Liver (tissue), 8 donors: ENCODE measurements at regions not wholly inside any gene's neighbourhood (a gene's known extent, or its start where the extent isn't known, plus 50 kb on each side); places are given as distances from the start of the nearest gene placed in this dataset.

Source experiments
- DNase-seq: peaks from one replicate; pipeline ENCODE4 v3.0.0-alpha.2; 2017; ENCODE audit warnings: low spot score
- H3K27ac ChIP-seq, 2 donors: one replicate each; pipeline ENCODE4 v1.7.0; 2013; ENCODE audit warnings: inconsistent platforms in 2 of 2, low read length in 2 of 2, control low read depth in 1 of 2, low read depth in 1 of 2, mild to moderate bottlenecking in 1 of 2
- H3K27me3 ChIP-seq, 4 donors: one replicate each; pipeline versions ENCODE4 v1.6.1 to v1.7.0; 2013; ENCODE audit warnings: low read length in 3 of 4, inconsistent platforms in 1 of 4, mild to moderate bottlenecking in 1 of 4, moderate library complexity in 1 of 4; ENCODE audit not compliant: control insufficient read depth in 4 of 4, insufficient read depth in 4 of 4
- H3K36me3 ChIP-seq, 4 donors: one replicate each; pipeline versions ENCODE4 v1.6.1 to v1.7.0; 2013; ENCODE audit warnings: low read length in 3 of 4, mild to moderate bottlenecking in 3 of 4, low read depth in 1 of 4, moderate library complexity in 1 of 4; ENCODE audit not compliant: control insufficient read depth in 4 of 4, insufficient read depth in 3 of 4
- H3K4me1 ChIP-seq, 4 donors: one replicate each; pipeline versions ENCODE4 v1.6.1 to v1.7.0; 2013; ENCODE audit warnings: low read length in 3 of 4, mild to moderate bottlenecking in 3 of 4, moderate library complexity in 1 of 4; ENCODE audit not compliant: control insufficient read depth in 4 of 4, insufficient read depth in 4 of 4
- H3K4me3 ChIP-seq, 3 donors: one replicate each; pipeline versions ENCODE4 v1.6.1 to v1.7.0; 2013; ENCODE audit warnings: low read length in 3 of 3, control low read depth in 1 of 3, low read depth in 1 of 3, mild to moderate bottlenecking in 1 of 3
- H3K9ac ChIP-seq, 2 donors: one replicate each; pipeline ENCODE4 v1.7.0; 2013; ENCODE audit warnings: low read length in 2 of 2, mild to moderate bottlenecking in 2 of 2, moderate library complexity in 2 of 2, control low read depth in 1 of 2, low read depth in 1 of 2
- H3K9me3 ChIP-seq, 4 donors: one replicate each; pipeline versions ENCODE4 v1.6.1 to v1.7.0; 2013; ENCODE audit warnings: low read length in 3 of 4; ENCODE audit not compliant: control insufficient read depth in 4 of 4
- EGR1 ChIP-seq, 2 donors: IDR thresholded peaks; 2 replicates each; pipeline ENCODE4 v1.6.1; 2016 to 2018; ENCODE audit warnings: antibody characterized with exemption in 2 of 2, low read depth in 2 of 2
- FOXA1 ChIP-seq: IDR thresholded peaks from 2 replicates; pipeline ENCODE4 v1.6.1; 2016; ENCODE audit warnings: antibody characterized with exemption
- FOXA2 ChIP-seq: IDR thresholded peaks from 2 replicates; pipeline ENCODE4 v1.6.1; 2016; ENCODE audit warnings: antibody characterized with exemption
- GABPA ChIP-seq, 2 donors: IDR thresholded peaks in 1 of 2; conservative IDR thresholded peaks in 1 of 2; 2 replicates each; pipeline ENCODE4 v1.6.1; 2016; ENCODE audit warnings: antibody characterized with exemption in 2 of 2, mild to moderate bottlenecking in 1 of 2, moderate library complexity in 1 of 2
- HNF4A ChIP-seq, 2 donors: conservative IDR thresholded peaks; 2 replicates each; pipeline ENCODE4 v1.6.1; 2016; ENCODE audit warnings: antibody characterized with exemption in 2 of 2, mild to moderate bottlenecking in 2 of 2
- HNF4G ChIP-seq: IDR thresholded peaks from 2 replicates; pipeline ENCODE4 v1.6.1; 2016; ENCODE audit warnings: antibody characterized with exemption
- JUND ChIP-seq, 2 donors: IDR thresholded peaks; 2 replicates each; pipeline ENCODE4 v1.6.1; 2016; ENCODE audit warnings: antibody characterized with exemption in 2 of 2
- NR2F2 ChIP-seq: IDR thresholded peaks from 2 replicates; pipeline ENCODE4 v1.6.1; 2016; ENCODE audit warnings: antibody characterized with exemption
- RAD21 ChIP-seq, 2 donors: IDR thresholded peaks; 2 replicates each; pipeline ENCODE4 v1.6.1; 2016; ENCODE audit warnings: antibody characterized with exemption in 2 of 2, mild to moderate bottlenecking in 2 of 2
- RXRA ChIP-seq, 2 donors: IDR thresholded peaks; 2 replicates each; pipeline ENCODE4 v1.6.1; 2017 to 2018; ENCODE audit warnings: antibody characterized with exemption in 2 of 2, mild to moderate bottlenecking in 1 of 2
- SP1 ChIP-seq: IDR thresholded peaks from 2 replicates; pipeline ENCODE4 v1.6.1; 2018; ENCODE audit warnings: antibody characterized with exemption, mild to moderate bottlenecking
- TAF1 ChIP-seq: conservative IDR thresholded peaks from 2 replicates; pipeline ENCODE4 v1.6.1; 2016; ENCODE audit warnings: antibody characterized with exemption, mild to moderate bottlenecking
- YY1 ChIP-seq: IDR thresholded peaks from 2 replicates; pipeline ENCODE4 v1.6.1; 2016; ENCODE audit warnings: antibody characterized with exemption, mild to moderate bottlenecking
- WGBS: extraction: QIAGEN DNeasy Blood & Tissue Kit; methylation state at CpG from one replicate; pipeline ENCODE4 v1.1.7; 2013; 5-methylcytosine and 5-hydroxymethylcytosine counted together
- TF ChIP-seq, protein P1 (sequence below): fragments of 150-350 bp; IDR thresholded peaks from 2 replicates; pipeline ENCODE4 v1.5.1; 2017; ENCODE audit warnings: improper control_type of control experiment, low read depth, low read length; ENCODE audit not compliant: missing input control
- TF ChIP-seq, protein P2 (sequence below): IDR thresholded peaks from 2 replicates; pipeline ENCODE4 v1.6.1; 2016; ENCODE audit warnings: antibody characterized with exemption, mild to moderate bottlenecking
- TF ChIP-seq, protein P3 (sequence below): IDR thresholded peaks from 2 replicates; pipeline ENCODE4 v1.6.1; 2016; ENCODE audit warnings: antibody characterized with exemption
- TF ChIP-seq, protein P4 (sequence below): IDR thresholded peaks from 2 replicates; pipeline ENCODE4 v1.6.1; 2016; ENCODE audit warnings: antibody characterized with exemption
- TF ChIP-seq, protein P5 (sequence below): IDR thresholded peaks from 2 replicates; pipeline ENCODE4 v1.6.1; 2016; ENCODE audit warnings: antibody characterized with exemption
- donor health status: healthy.
- donor health status: healthy.
- donor health status: healthy.
- donor health status: healthy.
- donor health status: healthy.

DNA sequence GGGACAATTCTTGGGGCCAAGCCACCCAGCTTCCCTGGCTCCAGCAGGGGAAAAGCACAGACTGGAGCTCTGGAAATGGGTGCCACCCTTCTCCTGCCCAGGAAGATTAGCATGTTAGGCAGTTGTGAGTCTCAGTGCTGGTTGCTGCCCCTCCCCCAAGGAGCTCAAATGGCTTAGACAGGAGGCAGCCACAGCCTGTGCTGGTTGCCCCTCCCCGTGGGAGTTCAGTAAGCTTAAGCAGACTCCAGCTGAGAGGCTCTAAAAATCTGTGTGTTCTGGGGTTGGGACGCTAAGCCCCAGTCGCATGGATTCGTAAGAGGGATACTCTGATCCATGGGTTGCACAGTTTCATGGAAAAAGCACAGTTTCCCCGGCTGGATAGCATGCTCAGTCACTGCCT lies 92.7 kb upstream of the NDST3 start:
- no peak for DNase-seq
- Histone ChIP-seq H3K9ac (no peak overlapping the region), H3K4me3 (no peak overlapping the region), H3K36me3 (no peaks in the 10 kb centered on the region), H3K27me3 (no peaks in the 10 kb centered on the region), H3K4me1 (no peaks in the 10 kb centered on the region), H3K9me3 (peaks cover 0 to 2% (median 0%) of the 10 kb centered on the region in 4 donors), H3K27ac (no peak overlapping the region)
- TF ChIP-seq RXRA (IDR thresholded peaks at IDR 0.05) (no peak), RAD21 (IDR thresholded peaks at IDR 0.05) (no peak), EGR1 (IDR thresholded peaks at IDR 0.05; ENCODE audit: low read depth in 2 of 2) (no peak), YY1 (no peak), HNF4A (conservative IDR thresholded peaks at IDR 0.05) (no peak), GABPA (IDR thresholded peaks at IDR 0.05 in 1 of 2, conservative IDR thresholded peaks at IDR 0.05 in 1 of 2) (no peak), JUND (IDR thresholded peaks at IDR 0.05) (no peak), HNF4G (no peak), FOXA2 (no peak), FOXA1 (no peak), TAF1 (no peak), NR2F2 (no peak), SP1 (no peak)
- TF ChIP-seq, protein P1, sequence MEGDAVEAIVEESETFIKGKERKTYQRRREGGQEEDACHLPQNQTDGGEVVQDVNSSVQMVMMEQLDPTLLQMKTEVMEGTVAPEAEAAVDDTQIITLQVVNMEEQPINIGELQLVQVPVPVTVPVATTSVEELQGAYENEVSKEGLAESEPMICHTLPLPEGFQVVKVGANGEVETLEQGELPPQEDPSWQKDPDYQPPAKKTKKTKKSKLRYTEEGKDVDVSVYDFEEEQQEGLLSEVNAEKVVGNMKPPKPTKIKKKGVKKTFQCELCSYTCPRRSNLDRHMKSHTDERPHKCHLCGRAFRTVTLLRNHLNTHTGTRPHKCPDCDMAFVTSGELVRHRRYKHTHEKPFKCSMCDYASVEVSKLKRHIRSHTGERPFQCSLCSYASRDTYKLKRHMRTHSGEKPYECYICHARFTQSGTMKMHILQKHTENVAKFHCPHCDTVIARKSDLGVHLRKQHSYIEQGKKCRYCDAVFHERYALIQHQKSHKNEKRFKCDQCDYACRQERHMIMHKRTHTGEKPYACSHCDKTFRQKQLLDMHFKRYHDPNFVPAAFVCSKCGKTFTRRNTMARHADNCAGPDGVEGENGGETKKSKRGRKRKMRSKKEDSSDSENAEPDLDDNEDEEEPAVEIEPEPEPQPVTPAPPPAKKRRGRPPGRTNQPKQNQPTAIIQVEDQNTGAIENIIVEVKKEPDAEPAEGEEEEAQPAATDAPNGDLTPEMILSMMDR = no peak
- TF ChIP-seq, protein P2, sequence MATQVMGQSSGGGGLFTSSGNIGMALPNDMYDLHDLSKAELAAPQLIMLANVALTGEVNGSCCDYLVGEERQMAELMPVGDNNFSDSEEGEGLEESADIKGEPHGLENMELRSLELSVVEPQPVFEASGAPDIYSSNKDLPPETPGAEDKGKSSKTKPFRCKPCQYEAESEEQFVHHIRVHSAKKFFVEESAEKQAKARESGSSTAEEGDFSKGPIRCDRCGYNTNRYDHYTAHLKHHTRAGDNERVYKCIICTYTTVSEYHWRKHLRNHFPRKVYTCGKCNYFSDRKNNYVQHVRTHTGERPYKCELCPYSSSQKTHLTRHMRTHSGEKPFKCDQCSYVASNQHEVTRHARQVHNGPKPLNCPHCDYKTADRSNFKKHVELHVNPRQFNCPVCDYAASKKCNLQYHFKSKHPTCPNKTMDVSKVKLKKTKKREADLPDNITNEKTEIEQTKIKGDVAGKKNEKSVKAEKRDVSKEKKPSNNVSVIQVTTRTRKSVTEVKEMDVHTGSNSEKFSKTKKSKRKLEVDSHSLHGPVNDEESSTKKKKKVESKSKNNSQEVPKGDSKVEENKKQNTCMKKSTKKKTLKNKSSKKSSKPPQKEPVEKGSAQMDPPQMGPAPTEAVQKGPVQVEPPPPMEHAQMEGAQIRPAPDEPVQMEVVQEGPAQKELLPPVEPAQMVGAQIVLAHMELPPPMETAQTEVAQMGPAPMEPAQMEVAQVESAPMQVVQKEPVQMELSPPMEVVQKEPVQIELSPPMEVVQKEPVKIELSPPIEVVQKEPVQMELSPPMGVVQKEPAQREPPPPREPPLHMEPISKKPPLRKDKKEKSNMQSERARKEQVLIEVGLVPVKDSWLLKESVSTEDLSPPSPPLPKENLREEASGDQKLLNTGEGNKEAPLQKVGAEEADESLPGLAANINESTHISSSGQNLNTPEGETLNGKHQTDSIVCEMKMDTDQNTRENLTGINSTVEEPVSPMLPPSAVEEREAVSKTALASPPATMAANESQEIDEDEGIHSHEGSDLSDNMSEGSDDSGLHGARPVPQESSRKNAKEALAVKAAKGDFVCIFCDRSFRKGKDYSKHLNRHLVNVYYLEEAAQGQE = no peak
- TF ChIP-seq, protein P3, sequence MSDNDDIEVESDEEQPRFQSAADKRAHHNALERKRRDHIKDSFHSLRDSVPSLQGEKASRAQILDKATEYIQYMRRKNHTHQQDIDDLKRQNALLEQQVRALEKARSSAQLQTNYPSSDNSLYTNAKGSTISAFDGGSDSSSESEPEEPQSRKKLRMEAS = no peak
- TF ChIP-seq, protein P4, sequence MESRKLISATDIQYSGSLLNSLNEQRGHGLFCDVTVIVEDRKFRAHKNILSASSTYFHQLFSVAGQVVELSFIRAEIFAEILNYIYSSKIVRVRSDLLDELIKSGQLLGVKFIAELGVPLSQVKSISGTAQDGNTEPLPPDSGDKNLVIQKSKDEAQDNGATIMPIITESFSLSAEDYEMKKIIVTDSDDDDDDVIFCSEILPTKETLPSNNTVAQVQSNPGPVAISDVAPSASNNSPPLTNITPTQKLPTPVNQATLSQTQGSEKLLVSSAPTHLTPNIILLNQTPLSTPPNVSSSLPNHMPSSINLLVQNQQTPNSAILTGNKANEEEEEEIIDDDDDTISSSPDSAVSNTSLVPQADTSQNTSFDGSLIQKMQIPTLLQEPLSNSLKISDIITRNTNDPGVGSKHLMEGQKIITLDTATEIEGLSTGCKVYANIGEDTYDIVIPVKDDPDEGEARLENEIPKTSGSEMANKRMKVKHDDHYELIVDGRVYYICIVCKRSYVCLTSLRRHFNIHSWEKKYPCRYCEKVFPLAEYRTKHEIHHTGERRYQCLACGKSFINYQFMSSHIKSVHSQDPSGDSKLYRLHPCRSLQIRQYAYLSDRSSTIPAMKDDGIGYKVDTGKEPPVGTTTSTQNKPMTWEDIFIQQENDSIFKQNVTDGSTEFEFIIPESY = no peak
- TF ChIP-seq, protein P5, sequence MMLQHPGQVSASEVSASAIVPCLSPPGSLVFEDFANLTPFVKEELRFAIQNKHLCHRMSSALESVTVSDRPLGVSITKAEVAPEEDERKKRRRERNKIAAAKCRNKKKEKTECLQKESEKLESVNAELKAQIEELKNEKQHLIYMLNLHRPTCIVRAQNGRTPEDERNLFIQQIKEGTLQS = no peak
- WGBS = 68% methylated on average over 5 of the region's 5 CpGs

DNA sequence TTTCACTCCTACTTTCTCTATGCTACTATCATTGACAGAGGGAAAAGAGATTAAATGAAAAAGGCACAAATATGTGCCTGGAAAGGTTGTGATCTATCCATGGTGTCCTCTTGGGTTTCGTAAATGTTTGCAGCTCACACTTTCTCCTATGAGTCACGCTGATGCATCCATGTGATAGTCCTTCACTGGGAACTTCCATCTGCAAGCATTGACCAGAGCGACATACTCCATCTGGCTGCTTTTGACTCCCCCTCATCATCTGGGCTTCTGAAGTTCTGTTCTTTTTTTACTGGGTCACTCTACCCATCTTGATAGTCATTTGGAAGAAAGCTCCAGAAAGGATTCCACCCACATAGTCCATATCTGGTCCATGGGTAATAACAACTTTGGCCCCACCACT lies 84.7 kb upstream of the NDST3 start:
- no peak for DNase-seq
- 59% methylated on average over 3 of the region's 3 CpGs for WGBS

More for the DNA sequence above, 84.7 kb upstream of the NDST3 start:
- Histone ChIP-seq H3K9ac (no peak overlapping the region), H3K9me3 (no peaks in the 10 kb centered on the region), H3K4me3 (no peak overlapping the region), H3K36me3 (no peaks in the 10 kb centered on the region), H3K4me1 (no peaks in the 10 kb centered on the region), H3K27ac (no peak overlapping the region), H3K27me3 (no peaks in the 10 kb centered on the region)
- TF ChIP-seq GABPA (IDR thresholded peaks at IDR 0.05 in 1 of 2, conservative IDR thresholded peaks at IDR 0.05 in 1 of 2) (no peak), EGR1 (IDR thresholded peaks at IDR 0.05; ENCODE audit: low read depth in 2 of 2) (no peak), YY1 (no peak), RAD21 (IDR thresholded peaks at IDR 0.05) (no peak), JUND (IDR thresholded peaks at IDR 0.05) (no peak), FOXA1 (no peak)
- TF ChIP-seq, protein P3 = no peak
- TF ChIP-seq, protein P1 = no peak
- TF ChIP-seq, protein P2 = no peak
